Gastroesophageal sphincter (tissue), 4 donors: ENCODE measurements at regions not wholly inside any gene's neighbourhood (a gene's known extent, or its start where the extent isn't known, plus 50 kb on each side); places are given as distances from the start of the nearest gene placed in this dataset.

Source experiments
- ATAC-seq: fragments of 150-250 bp; one replicate; pipeline ENCODE4 v1.9.1; 2016; ENCODE audit warnings: mild to moderate bottlenecking, moderate library complexity
- H3K27ac ChIP-seq, 4 donors: fragments of 200-600 bp; sonication (generic) in 3 of 4; 1 replicate in 3 of 4; 2 replicates in 1 of 4; pipeline ENCODE4 v1.5.1; 2016 to 2019
- H3K27me3 ChIP-seq: fragments of 200-600 bp; sonication (generic); one replicate; pipeline ENCODE4 v1.5.1; 2019
- H3K36me3 ChIP-seq, 2 donors: fragments of 200-600 bp; sonication (generic); one replicate each; pipeline ENCODE4 v1.5.1; 2019; ENCODE audit warnings: control low read depth in 1 of 2
- H3K4me1 ChIP-seq, 3 donors: fragments of 200-600 bp; sonication (generic); 1 replicate in 2 of 3; 2 replicates in 1 of 3; pipeline ENCODE4 v1.5.1; 2016 to 2019; ENCODE audit warnings: control low read depth in 2 of 3
- H3K4me3 ChIP-seq, 2 donors: fragments of 200-600 bp; sonication (generic); one replicate each; pipeline ENCODE4 v1.5.1; 2019; ENCODE audit warnings: mild to moderate bottlenecking in 1 of 2, moderate library complexity in 1 of 2
- H3K9me3 ChIP-seq, 3 donors: fragments of 200-600 bp; sonication (generic); one replicate each; pipeline ENCODE4 v1.5.1; 2017 to 2019; ENCODE audit warnings: control low read depth in 2 of 3
- CTCF ChIP-seq, 4 experiments: fragments of 200-600 bp in 2 of 4; fragments of 450-650 bp in 2 of 4; sonication (generic) in 1 of 4; IDR thresholded peaks; one replicate each; pipeline ENCODE4 v1.5.1; 2017 to 2019; ENCODE audit warnings: antibody characterized with exemption in 4 of 4, mild to moderate bottlenecking in 2 of 4, moderate library complexity in 2 of 4
- EP300 ChIP-seq: sonication (generic); formaldehyde crosslinking; IDR thresholded peaks from one replicate; pipeline ENCODE4 v1.6.1; 2017; ENCODE audit warnings: antibody characterized with exemption, mild to moderate bottlenecking
- POLR2A ChIP-seq, 2 donors: fragments of 450-650 bp; IDR thresholded peaks; one replicate each; pipeline ENCODE4 v1.6.1; 2017; ENCODE audit warnings: antibody characterized with exemption in 2 of 2, mild to moderate bottlenecking in 2 of 2, moderate library complexity in 1 of 2
- POLR2AphosphoS5 ChIP-seq: sonication (generic); formaldehyde crosslinking; IDR thresholded peaks from one replicate; pipeline ENCODE4 v1.6.1; 2017; ENCODE audit warnings: antibody characterized with exemption
- whole genome bisulfite sequencing, 2 donors: methylation state at CpG; one replicate each; pipeline ENCODE4 v1.1.5; 2018; ENCODE audit warnings: low coverage in 1 of 2; 5-methylcytosine and 5-hydroxymethylcytosine counted together

- H3K27ac ChIP-seq, result peak overlapping the region; percentile 78 to 99 (median 88)
- H3K9me3 ChIP-seq, result no peaks in the 10 kb centered on the region
- ATAC-seq, result no peak
- H3K27me3 ChIP-seq, result no peaks in the 10 kb centered on the region
- TF ChIP-seq POLR2A (IDR thresholded peaks at IDR 0.05), result no peak
- TF ChIP-seq EP300, result no peak
- TF ChIP-seq POLR2AphosphoS5, result no peak
- TF ChIP-seq CTCF (IDR thresholded peaks at IDR 0.05), result no peak
- WGBS, 2 donors, result 28 to 33% methylated on average over 3 of the region's 3 CpGs
- peak overlapping the region; percentile 43 to 90 for H3K4me3 ChIP-seq
- H3K4me1 ChIP-seq, result peaks cover 0 to 41% (median 0%) of the 10 kb centered on the region in 3 donors
- no peaks in the 10 kb centered on the region for H3K36me3 ChIP-seq
Measured at GRCh38 chr18:34592481-34592880, 117.6 kb upstream of the DTNA start.

GRCh38 chr18:34592961-34593382 is 117.1 kb upstream of the DTNA start:
- Histone ChIP-seq H3K4me1 (peaks cover 0 to 46% (median 0%) of the 10 kb centered on the region in 3 donors), H3K27me3 (no peaks in the 10 kb centered on the region), H3K9me3 (no peaks in the 10 kb centered on the region), H3K36me3 (no peaks in the 10 kb centered on the region), H3K27ac (peak overlapping the region; percentile 78 to 99 (median 88)), H3K4me3 (peak overlapping the region; percentile 43 to 90)
- TF ChIP-seq POLR2A (IDR thresholded peaks at IDR 0.05) (peak in 1 of 2 donors; percentile 35), EP300 (no peak), POLR2AphosphoS5 (peak; percentile 82), CTCF (IDR thresholded peaks at IDR 0.05) (no peak)
- WGBS, 2 donors, result 0% methylated on average over 4 to 7 of the region's 8 CpGs
- peak; percentile 85 for ATAC-seq

- WGBS, 2 donors, result 0 to 8% methylated on average over 1 of the region's 1 CpG
- ATAC-seq, result peak; percentile 50
- Histone ChIP-seq H3K4me1 (peaks cover 0 to 52% (median 0%) of the 10 kb centered on the region in 3 donors), H3K36me3 (no peaks in the 10 kb centered on the region), H3K27ac (peak overlapping the region; percentile 78 to 99 (median 88)), H3K9me3 (no peaks in the 10 kb centered on the region), H3K4me3 (peak overlapping the region; percentile 43 to 90), H3K27me3 (no peaks in the 10 kb centered on the region)
- TF ChIP-seq POLR2AphosphoS5 (peak; percentile 43), POLR2A (IDR thresholded peaks at IDR 0.05) (no peak)
Measured at GRCh38 chr18:34594266-34594665, 115.8 kb upstream of the DTNA start.

- no peaks in the 10 kb centered on the region for H3K36me3 ChIP-seq
- TF ChIP-seq CTCF (IDR thresholded peaks at IDR 0.05) (peak in 3 of 4 experiments; percentile 43 to 61 (median 43)), POLR2A (IDR thresholded peaks at IDR 0.05) (no peak)
- no peaks in the 10 kb centered on the region for H3K9me3 ChIP-seq
- peak overlapping the region; percentile 63 to 99 (median 82) for H3K27ac ChIP-seq
- no peaks in the 10 kb centered on the region for H3K27me3 ChIP-seq
- H3K4me3 ChIP-seq, result peak overlapping the region; percentile 43 to 90
- peaks cover 0 to 61% (median 0%) of the 10 kb centered on the region in 3 donors for H3K4me1 ChIP-seq
- 20% methylated on average over 2 of the region's 2 CpGs; no CpG with 5 or more reads in 1 of the 2 donors for WGBS, 2 donors
- no peak for ATAC-seq
Measured at GRCh38 chr18:34595690-34596089, 114.4 kb upstream of the DTNA start.

GRCh38 chr18:34598120-34598635 is 111.9 kb upstream of the DTNA start:
- no peak for TF ChIP-seq CTCF (IDR thresholded peaks at IDR 0.05)
- TF ChIP-seq POLR2AphosphoS5, result no peak
- TF ChIP-seq EP300, result no peak
- TF ChIP-seq POLR2A (IDR thresholded peaks at IDR 0.05), result no peak
- WGBS, 2 donors, result 83 to 95% methylated on average over 3 to 4 of the region's 4 CpGs
- H3K36me3 ChIP-seq, result no peaks in the 10 kb centered on the region
- H3K9me3 ChIP-seq, result no peaks in the 10 kb centered on the region
- no peak overlapping the region for H3K4me3 ChIP-seq
- peak overlapping the region in 2 of 4 donors; percentile 78 to 87 for H3K27ac ChIP-seq
- H3K27me3 ChIP-seq, result no peaks in the 10 kb centered on the region
- H3K4me1 ChIP-seq, result peaks cover 0 to 60% (median 2%) of the 10 kb centered on the region in 3 donors
- no peak for ATAC-seq
